HAP-1 (cell line): ENCODE measurements at regions not wholly inside any gene's neighbourhood (a gene's known extent, or its start where the extent isn't known, plus 50 kb on each side); places are given as distances from the start of the nearest gene placed in this dataset.
"Not testable (repeated sequence)": the region's sequence is repeated elsewhere in the genome, so short reads cannot be mapped to it uniquely, and the experiment has no call there.

Source experiments
- DNase-seq, 2 experiments: peaks; one replicate each; pipeline ENCODE4 v3.0.0-alpha.2; 2016 to 2020; ENCODE audit warnings: low spot score in 2 of 2
- H3K27me3 ChIP-seq: fragments of 250-450 bp; sonication (Bioruptor Pico); 2 replicates; pipeline ENCODE4 v1.5.1; 2020; ENCODE audit warnings: low read depth, mild to moderate bottlenecking, moderate library complexity
- H3K36me3 ChIP-seq: fragments of 250-450 bp; sonication (Bioruptor Pico); replicated peaks from 2 replicates; pipeline ENCODE4 v1.5.1; 2020; ENCODE audit warnings: mild to moderate bottlenecking
- H3K4me1 ChIP-seq: fragments of 250-450 bp; sonication (Bioruptor Pico); 2 replicates; pipeline ENCODE4 v1.5.1; 2020; ENCODE audit warnings: mild to moderate bottlenecking
- H3K4me3 ChIP-seq: fragments of 250-450 bp; sonication (Bioruptor Pico); 2 replicates; pipeline ENCODE4 v1.5.1; 2020; ENCODE audit warnings: mild to moderate bottlenecking, moderate library complexity
- H3K9me3 ChIP-seq: fragments of 250-450 bp; sonication (Bioruptor Pico); 2 replicates; pipeline ENCODE4 v1.5.1; 2020; ENCODE audit warnings: mild to moderate bottlenecking, moderate library complexity
- in situ Hi-C: fragments of 300-500 bp; cut with MboI; formaldehyde crosslinking; loops from 3 replicates; pipeline ENCODE4 v1.14.3; 2020; ENCODE audit warnings: low sequenced_read_pairs, inconsistent platforms, mixed read lengths

- DNase-seq: no peak
- H3K9me3 ChIP-seq: no peaks in the 10 kb centered on the region
- no peaks in the 10 kb centered on the region for H3K36me3 ChIP-seq
- no peaks in the 10 kb centered on the region for H3K4me1 ChIP-seq
- no peak overlapping the region for H3K4me3 ChIP-seq
- no peaks in the 10 kb centered on the region for H3K27me3 ChIP-seq
- in situ Hi-C loops: no loop called here
Measured at GRCh38 chr14:84963518-84963917, 566.4 kb upstream of the FLRT2 start.

- H3K27me3 ChIP-seq: no peaks in the 10 kb centered on the region
- H3K4me1 ChIP-seq: no peaks in the 10 kb centered on the region
- in situ Hi-C loops: no loop called here
- DNase-seq: no peak
- no peaks in the 10 kb centered on the region for H3K9me3 ChIP-seq
- no peak overlapping the region for H3K4me3 ChIP-seq
- no peaks in the 10 kb centered on the region for H3K36me3 ChIP-seq
Measured at GRCh38 chr14:84965279-84965678, 564.7 kb upstream of the FLRT2 start.

- Histone ChIP-seq H3K27me3 (no peaks in the 10 kb centered on the region), H3K4me1 (no peaks in the 10 kb centered on the region), H3K9me3 (no peaks in the 10 kb centered on the region), H3K36me3 (no peaks in the 10 kb centered on the region), H3K4me3 (no peak overlapping the region)
- in situ Hi-C loops: no loop called here
- no peak for DNase-seq
Measured at GRCh38 chr14:84969501-84969900, 560.4 kb upstream of the FLRT2 start.

- in situ Hi-C loops: no loop called here
- no peaks in the 10 kb centered on the region for H3K9me3 ChIP-seq
- DNase-seq: no peak
- no peaks in the 10 kb centered on the region for H3K36me3 ChIP-seq
- no peak overlapping the region for H3K4me3 ChIP-seq
- H3K4me1 ChIP-seq: no peaks in the 10 kb centered on the region
- H3K27me3 ChIP-seq: no peaks in the 10 kb centered on the region
Measured at GRCh38 chr14:84975241-84975902, 554.6 kb upstream of the FLRT2 start.

- Histone ChIP-seq H3K36me3 (no peaks in the 10 kb centered on the region), H3K4me3 (no peak overlapping the region), H3K4me1 (no peaks in the 10 kb centered on the region), H3K27me3 (no peaks in the 10 kb centered on the region), H3K9me3 (no peaks in the 10 kb centered on the region)
- DNase-seq: no peak
- in situ Hi-C loops: no loop called here
Measured at GRCh38 chr14:84976805-84977204, 553.1 kb upstream of the FLRT2 start.

GRCh38 chr14:84987042-84987441 lies 542.9 kb upstream of the FLRT2 start:
- H3K4me3 ChIP-seq: no peak overlapping the region
- no peak for DNase-seq
- H3K27me3 ChIP-seq: no peaks in the 10 kb centered on the region
- H3K4me1 ChIP-seq: peaks cover 5% of the 10 kb centered on the region; the same call in 1 of the 2 replicates
- in situ Hi-C loops: no loop called here
- no peaks in the 10 kb centered on the region for H3K9me3 ChIP-seq
- no peaks in the 10 kb centered on the region for H3K36me3 ChIP-seq

- H3K9me3 ChIP-seq: no peaks in the 10 kb centered on the region
- in situ Hi-C loops: no loop called here
- H3K36me3 ChIP-seq: no peaks in the 10 kb centered on the region
- no peak overlapping the region for H3K4me3 ChIP-seq
- peaks cover 5% of the 10 kb centered on the region; the same call in 1 of the 2 replicates for H3K4me1 ChIP-seq
- DNase-seq: no peak
- H3K27me3 ChIP-seq: no peaks in the 10 kb centered on the region
Measured at GRCh38 chr14:84988357-84988756, 541.6 kb upstream of the FLRT2 start.

GRCh38 chr14:84991021-84991420 lies 538.9 kb upstream of the FLRT2 start:
- in situ Hi-C loops: no loop called here
- Histone ChIP-seq H3K4me3 (no peak overlapping the region), H3K27me3 (no peaks in the 10 kb centered on the region), H3K36me3 (no peaks in the 10 kb centered on the region), H3K4me1 (peaks cover 5% of the 10 kb centered on the region; the same call in 1 of the 2 replicates), H3K9me3 (no peaks in the 10 kb centered on the region)
- no peak for DNase-seq

- no peaks in the 10 kb centered on the region for H3K36me3 ChIP-seq
- no peak overlapping the region for H3K4me3 ChIP-seq
- H3K27me3 ChIP-seq: no peaks in the 10 kb centered on the region
- no peak for DNase-seq
- no peaks in the 10 kb centered on the region for H3K4me1 ChIP-seq
- no peaks in the 10 kb centered on the region for H3K9me3 ChIP-seq
- in situ Hi-C loops: no loop called here
Measured at GRCh38 chr14:84998216-84998615, 531.7 kb upstream of the FLRT2 start.

- Histone ChIP-seq H3K4me3 (no peak overlapping the region), H3K36me3 (no peaks in the 10 kb centered on the region), H3K27me3 (no peaks in the 10 kb centered on the region), H3K9me3 (no peaks in the 10 kb centered on the region), H3K4me1 (no peaks in the 10 kb centered on the region)
- in situ Hi-C loops: no loop called here
- DNase-seq: no peak
Measured at GRCh38 chr14:85002846-85003245, 527.1 kb upstream of the FLRT2 start.

GRCh38 chr14:85003805-85004204 lies 526.1 kb upstream of the FLRT2 start:
- Histone ChIP-seq H3K4me3 (no peak overlapping the region), H3K27me3 (no peaks in the 10 kb centered on the region), H3K36me3 (no peaks in the 10 kb centered on the region), H3K9me3 (no peaks in the 10 kb centered on the region), H3K4me1 (no peaks in the 10 kb centered on the region)
- no peak for DNase-seq
- in situ Hi-C loops: no loop called here

- no peaks in the 10 kb centered on the region for H3K4me1 ChIP-seq
- no peaks in the 10 kb centered on the region for H3K36me3 ChIP-seq
- DNase-seq: no peak
- no peaks in the 10 kb centered on the region for H3K9me3 ChIP-seq
- no peaks in the 10 kb centered on the region for H3K27me3 ChIP-seq
- H3K4me3 ChIP-seq: no peak overlapping the region
- in situ Hi-C loops: no loop called here
Measured at GRCh38 chr14:85009506-85009905, 520.4 kb upstream of the FLRT2 start.

- Histone ChIP-seq H3K36me3 (no peaks in the 10 kb centered on the region), H3K9me3 (no peaks in the 10 kb centered on the region), H3K27me3 (no peaks in the 10 kb centered on the region), H3K4me3 (no peak overlapping the region), H3K4me1 (no peaks in the 10 kb centered on the region)
- DNase-seq: no peak
- in situ Hi-C loops: no loop called here
Measured at GRCh38 chr14:85010186-85010585, 519.8 kb upstream of the FLRT2 start.

- in situ Hi-C loops: no loop called here
- no peaks in the 10 kb centered on the region for H3K4me1 ChIP-seq
Measured at GRCh38 chr14:85016496-85016895, 513.4 kb upstream of the FLRT2 start.

GRCh38 chr14:85023866-85024265 lies 506.1 kb upstream of the FLRT2 start:
- H3K4me1 ChIP-seq: not testable (repeated sequence)

More at GRCh38 chr14:85016496-85016895, 513.4 kb upstream of the FLRT2 start:
- DNase-seq: no peak
- H3K27me3 ChIP-seq: no peaks in the 10 kb centered on the region
- no peaks in the 10 kb centered on the region for H3K9me3 ChIP-seq
- H3K36me3 ChIP-seq: no peaks in the 10 kb centered on the region
- no peak overlapping the region for H3K4me3 ChIP-seq

More at GRCh38 chr14:85023866-85024265, 506.1 kb upstream of the FLRT2 start:
- DNase-seq, in situ Hi-C loops, H3K9me3 ChIP-seq, H3K4me3 ChIP-seq, H3K36me3 ChIP-seq, H3K27me3 ChIP-seq: not testable (repeated sequence)
